Spinal cord (tissue), 9 donors: ENCODE measurements at regions not wholly inside any gene's neighbourhood (a gene's known extent, or its start where the extent isn't known, plus 50 kb on each side); places are given as distances from the start of the nearest gene placed in this dataset.

Source experiments
- DNase-seq, 6 donors: peaks; one replicate each; pipeline versions ENCODE4 v3.0.0 to v3.0.0-alpha.2; 2013 to 2015; ENCODE audit warnings: low spot score in 6 of 6, low read depth in 4 of 6
- H3K27ac ChIP-seq: one replicate; pipeline ENCODE4 v1.5.1; 2013; ENCODE audit warnings: low read depth, low read length, control low read depth
- H3K27me3 ChIP-seq: one replicate; pipeline ENCODE4 v1.6.1; 2013; ENCODE audit warnings: low read length; ENCODE audit not compliant: control insufficient read depth, insufficient read depth
- H3K36me3 ChIP-seq: one replicate; pipeline ENCODE4 v1.6.1; 2013; ENCODE audit warnings: low read length; ENCODE audit not compliant: control insufficient read depth, insufficient read depth
- H3K4me1 ChIP-seq: one replicate; pipeline ENCODE4 v1.6.1; 2013; ENCODE audit warnings: low read length; ENCODE audit not compliant: control insufficient read depth, insufficient read depth
- H3K4me3 ChIP-seq: one replicate; pipeline ENCODE4 v1.5.1; 2013; ENCODE audit warnings: low read depth, low read length, control low read depth
- H3K9me3 ChIP-seq: one replicate; pipeline ENCODE4 v1.6.1; 2013; ENCODE audit warnings: low read length; ENCODE audit not compliant: control insufficient read depth, insufficient read depth
- WGBS: methylation state at CpG from one replicate; pipeline ENCODE4 v1.1.5; 2013; ENCODE audit warnings: missing lambda C conversion rate; ENCODE audit not compliant: insufficient coverage; 5-methylcytosine and 5-hydroxymethylcytosine counted together
- donor health status: healthy.

GRCh38 chr3:99286266-99286845, 352.0 kb upstream of the COL8A1 start:
- Histone ChIP-seq H3K36me3 (no peaks in the 10 kb centered on the region), H3K4me1 (no peaks in the 10 kb centered on the region), H3K27me3 (no peaks in the 10 kb centered on the region), H3K9me3 (no peaks in the 10 kb centered on the region), H3K4me3 (no peak overlapping the region), H3K27ac (no peak overlapping the region)
- DNase-seq: no peak

- Histone ChIP-seq H3K27me3 (no peaks in the 10 kb centered on the region), H3K36me3 (no peaks in the 10 kb centered on the region), H3K4me1 (no peaks in the 10 kb centered on the region), H3K4me3 (no peak overlapping the region), H3K9me3 (no peaks in the 10 kb centered on the region), H3K27ac (no peak overlapping the region)
- 73% methylated on average over 5 of the region's 9 CpGs for WGBS
- DNase-seq: no peak
Observed at GRCh38 chr3:99269606-99270351, 368.3 kb upstream of the DCBLD2 start.

GRCh38 chr3:99256788-99257187, 355.3 kb upstream of the DCBLD2 start:
- no peak for DNase-seq
- no CpG with 5 or more reads among the region's 3 CpGs for WGBS
- no peak overlapping the region for H3K4me3 ChIP-seq

GRCh38 chr3:99253963-99254355, 352.5 kb upstream of the DCBLD2 start:
- Histone ChIP-seq H3K4me1 (no peaks in the 10 kb centered on the region), H3K9me3 (no peaks in the 10 kb centered on the region), H3K4me3 (no peak overlapping the region), H3K27me3 (no peaks in the 10 kb centered on the region), H3K27ac (no peak overlapping the region), H3K36me3 (no peaks in the 10 kb centered on the region)
- WGBS: 60% methylated on average over 1 of the region's 2 CpGs
- DNase-seq: no peak

More at GRCh38 chr3:99256788-99257187, 355.3 kb upstream of the DCBLD2 start:
- no peak overlapping the region for H3K27ac ChIP-seq
- H3K36me3 ChIP-seq: no peaks in the 10 kb centered on the region
- no peaks in the 10 kb centered on the region for H3K4me1 ChIP-seq
- H3K27me3 ChIP-seq: no peaks in the 10 kb centered on the region
- H3K9me3 ChIP-seq: no peaks in the 10 kb centered on the region

- H3K9me3 ChIP-seq: no peaks in the 10 kb centered on the region
- DNase-seq: no peak
- H3K27me3 ChIP-seq: no peaks in the 10 kb centered on the region
- no peak overlapping the region for H3K27ac ChIP-seq
- H3K4me3 ChIP-seq: no peak overlapping the region
- H3K36me3 ChIP-seq: no peaks in the 10 kb centered on the region
- no peaks in the 10 kb centered on the region for H3K4me1 ChIP-seq
- WGBS: no CpG with 5 or more reads among the region's 1 CpG
Observed at GRCh38 chr3:99250821-99251355, 349.4 kb upstream of the DCBLD2 start.

- Histone ChIP-seq H3K4me1 (no peaks in the 10 kb centered on the region), H3K27me3 (no peaks in the 10 kb centered on the region), H3K27ac (no peak overlapping the region), H3K36me3 (no peaks in the 10 kb centered on the region), H3K9me3 (no peaks in the 10 kb centered on the region), H3K4me3 (no peak overlapping the region)
- 83% methylated on average over 2 of the region's 4 CpGs for WGBS
- DNase-seq: peak in 1 of 6 donors; percentile 55
Observed at GRCh38 chr3:99250272-99250671, 348.8 kb upstream of the DCBLD2 start.

- H3K36me3 ChIP-seq: no peaks in the 10 kb centered on the region
- no peaks in the 10 kb centered on the region for H3K4me1 ChIP-seq
- no peak for DNase-seq
- no peak overlapping the region for H3K27ac ChIP-seq
- no peak overlapping the region for H3K4me3 ChIP-seq
- WGBS: 90% methylated on average over 2 of the region's 6 CpGs
- no peaks in the 10 kb centered on the region for H3K9me3 ChIP-seq
- no peaks in the 10 kb centered on the region for H3K27me3 ChIP-seq
Observed at GRCh38 chr3:99249627-99250026, 348.1 kb upstream of the DCBLD2 start.

- no CpG with 5 or more reads among the region's 1 CpG for WGBS
Observed at GRCh38 chr3:99248913-99249312, 347.4 kb upstream of the DCBLD2 start.

GRCh38 chr3:99248130-99248529, 346.6 kb upstream of the DCBLD2 start:
- WGBS: 67% methylated on average over 1 of the region's 1 CpG
- Histone ChIP-seq H3K4me3 (no peak overlapping the region), H3K27ac (no peak overlapping the region), H3K27me3 (no peaks in the 10 kb centered on the region), H3K4me1 (no peaks in the 10 kb centered on the region), H3K36me3 (no peaks in the 10 kb centered on the region), H3K9me3 (no peaks in the 10 kb centered on the region)
- peak in 1 of 6 donors; percentile 8 for DNase-seq

More at GRCh38 chr3:99248913-99249312, 347.4 kb upstream of the DCBLD2 start:
- H3K27ac ChIP-seq: no peak overlapping the region
- no peaks in the 10 kb centered on the region for H3K9me3 ChIP-seq
- DNase-seq: no peak
- no peak overlapping the region for H3K4me3 ChIP-seq
- H3K36me3 ChIP-seq: no peaks in the 10 kb centered on the region
- H3K27me3 ChIP-seq: no peaks in the 10 kb centered on the region
- H3K4me1 ChIP-seq: no peaks in the 10 kb centered on the region
